Iris pigment epithelial cell (primary cell): ENCODE measurements at regions not wholly inside any gene's neighbourhood (a gene's known extent, or its start where the extent isn't known, plus 50 kb on each side); places are given as distances from the start of the nearest gene placed in this dataset.
"Not testable (repeated sequence)": the region's sequence is repeated elsewhere in the genome, so short reads cannot be mapped to it uniquely, and the experiment has no call there.

Experiments
- DNase-seq: peaks from one replicate; pipeline ENCODE4 v3.0.0-alpha.2; 2011; ENCODE audit warnings: low read depth

- no peak for DNase-seq
These were observed 543.7 kb upstream of the CNTNAP5 start for GRCh38 chr2:123481406-123481805.

- DNase-seq, result no peak
These were observed 540.0 kb upstream of the CNTNAP5 start for GRCh38 chr2:123485056-123485455.

GRCh38 chr2:123493687-123494086, 531.4 kb upstream of the CNTNAP5 start:
- DNase-seq, result no peak

- DNase-seq, result no peak
These were observed 529.8 kb upstream of the CNTNAP5 start for GRCh38 chr2:123495241-123495640.

- no peak for DNase-seq
These were observed 524.7 kb upstream of the CNTNAP5 start for GRCh38 chr2:123500346-123500745.

DNA sequence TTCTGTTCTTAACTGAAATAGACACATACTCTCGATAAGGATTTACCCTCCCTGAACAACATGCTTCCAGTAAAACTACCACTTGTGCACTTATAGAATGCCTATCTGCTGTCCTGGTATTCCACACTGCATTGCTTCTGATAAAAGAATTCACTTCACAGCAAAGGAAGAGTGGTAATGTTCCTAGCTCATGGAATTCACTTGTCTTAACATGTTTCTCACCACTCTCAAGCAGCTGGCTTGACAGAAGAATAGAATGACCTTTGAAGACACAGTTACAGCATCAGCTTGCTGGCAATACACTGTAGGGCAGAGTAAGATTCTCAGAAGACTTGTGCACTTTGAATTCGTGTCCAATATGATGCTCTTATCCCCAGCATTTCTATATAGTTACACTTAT, 524.1 kb upstream of the CNTNAP5 start:
- DNase-seq, result no peak

GRCh38 chr2:123502931-123503330, 522.2 kb upstream of the CNTNAP5 start:
- no peak for DNase-seq

- DNase-seq, result no peak
These were observed 512.5 kb upstream of the CNTNAP5 start for GRCh38 chr2:123512547-123512946.

DNA sequence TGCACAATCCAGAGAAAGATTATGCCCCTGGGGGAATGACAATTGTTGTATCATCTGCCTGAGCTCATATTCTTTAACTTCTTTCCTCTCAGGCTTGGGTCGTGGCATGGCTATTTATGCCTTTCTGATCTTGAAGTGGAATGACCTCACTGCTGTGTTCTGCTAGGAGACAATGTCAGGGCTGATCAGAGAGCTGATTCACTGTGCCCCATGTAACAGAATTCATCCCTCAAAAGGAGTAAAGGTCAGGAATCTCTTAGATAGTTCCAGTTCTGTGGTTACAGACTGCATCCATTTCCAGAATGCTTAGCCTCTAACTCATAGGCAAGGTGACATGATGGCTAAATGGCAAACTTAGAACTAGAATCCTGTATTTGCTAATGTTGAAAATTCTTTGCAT, 511.7 kb upstream of the CNTNAP5 start:
- no peak for DNase-seq

DNA sequence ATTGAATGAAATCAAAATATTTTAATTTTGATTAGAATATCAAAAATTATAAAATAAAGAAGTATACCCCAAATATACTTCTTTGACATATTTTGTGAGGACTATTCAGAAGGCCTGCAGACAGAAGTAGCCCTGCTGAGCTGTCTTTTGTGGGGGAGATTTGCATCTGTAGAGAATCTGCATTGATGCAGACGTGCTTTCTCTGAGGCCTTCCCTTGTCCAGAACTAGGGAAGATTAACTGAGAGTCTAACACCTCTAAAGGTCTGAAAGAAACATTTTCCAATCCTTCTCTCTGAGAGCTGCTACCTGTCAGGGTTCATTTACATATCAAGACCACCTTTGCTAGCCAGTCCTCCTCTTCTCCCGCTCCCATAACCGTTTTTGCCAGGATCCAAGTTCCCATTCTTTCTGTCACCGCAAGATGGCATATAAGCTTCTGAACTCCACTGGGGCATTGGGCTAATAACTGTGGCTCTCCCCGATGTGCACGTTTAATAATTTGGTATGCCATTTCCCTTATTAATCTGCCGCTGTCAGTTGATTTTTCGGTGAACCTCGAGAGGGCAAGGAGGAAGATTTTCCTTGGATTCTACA, 510.4 kb upstream of the CNTNAP5 start:
- no peak for DNase-seq

GRCh38 chr2:123518367-123518766, 506.7 kb upstream of the CNTNAP5 start:
- DNase-seq, result no peak

- no peak for DNase-seq
These were observed 503.2 kb upstream of the CNTNAP5 start for GRCh38 chr2:123521854-123522253.

- DNase-seq, result not testable (repeated sequence)
These were observed 502.6 kb upstream of the CNTNAP5 start for GRCh38 chr2:123522498-123522897.

DNA sequence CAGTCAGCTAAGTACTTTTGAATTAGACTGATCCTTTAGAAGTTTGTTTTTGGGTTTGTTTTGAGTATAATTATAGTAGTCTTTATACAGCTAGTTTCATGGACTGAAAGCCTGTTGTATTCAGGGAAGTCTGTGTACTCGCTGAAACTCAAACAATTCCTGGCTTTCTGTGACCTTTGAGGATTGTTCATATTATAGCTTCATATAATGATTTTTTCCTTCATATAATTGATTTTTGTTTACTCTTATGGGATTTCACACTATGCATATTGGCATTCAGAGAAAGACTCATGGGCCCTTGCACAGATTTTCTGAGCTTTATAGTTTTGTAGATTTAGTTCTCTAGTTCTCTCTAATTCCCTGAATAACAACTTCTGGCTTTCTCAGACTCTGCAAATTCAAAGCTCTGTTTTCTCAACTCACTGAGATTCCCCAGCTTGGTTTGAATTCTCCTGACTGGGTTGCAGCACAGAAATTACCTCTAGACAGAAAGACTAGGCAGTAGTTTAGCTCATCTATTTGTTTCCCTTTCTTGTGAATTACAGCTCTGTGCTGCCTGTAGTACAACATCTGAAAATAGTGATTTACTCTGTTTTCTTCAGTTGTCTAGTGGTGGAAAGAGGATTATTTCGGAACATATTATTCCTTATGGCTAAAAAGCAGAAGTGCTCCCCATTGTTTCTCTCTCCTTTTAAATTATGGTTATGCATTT, 495.9 kb upstream of the CNTNAP5 start:
- DNase-seq, result no peak

DNA sequence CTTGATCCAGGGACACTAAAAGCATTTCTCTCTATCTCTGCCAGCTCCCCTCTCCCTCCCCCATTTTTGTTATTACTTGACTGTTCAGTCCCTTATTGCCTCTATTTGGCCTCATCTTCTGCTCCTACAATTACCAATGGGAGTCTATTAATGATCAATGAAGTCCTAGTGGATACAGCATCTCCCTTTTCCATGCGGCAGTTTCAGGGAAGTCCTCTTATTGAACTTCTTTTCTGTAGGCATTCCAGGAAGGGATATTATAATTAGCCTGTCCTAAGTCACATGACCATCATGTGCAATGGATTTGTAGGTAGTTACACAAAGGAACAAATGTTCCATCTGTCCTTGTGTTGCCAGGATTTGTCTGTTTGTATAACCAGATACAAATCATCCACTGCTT, 495.1 kb upstream of the CNTNAP5 start:
- no peak for DNase-seq

DNA sequence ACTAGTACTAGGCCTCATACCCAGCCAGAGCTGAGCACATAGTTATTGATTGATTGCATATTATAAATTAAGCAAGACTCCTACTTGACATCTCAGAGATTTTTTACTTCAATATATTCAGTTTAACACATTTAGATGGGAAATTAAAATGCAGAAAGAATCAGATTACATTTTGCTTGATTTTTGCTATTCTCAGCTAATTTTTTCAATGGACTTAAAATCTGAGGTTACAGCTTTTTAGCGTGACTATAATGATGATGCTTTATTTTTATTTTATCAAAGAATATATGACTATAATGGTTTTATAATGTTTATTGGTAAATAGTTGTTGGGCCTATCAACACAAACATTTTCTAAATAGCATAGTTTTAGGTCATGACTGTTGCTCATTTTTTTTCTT, 493.0 kb upstream of the CNTNAP5 start:
- no peak for DNase-seq

DNA sequence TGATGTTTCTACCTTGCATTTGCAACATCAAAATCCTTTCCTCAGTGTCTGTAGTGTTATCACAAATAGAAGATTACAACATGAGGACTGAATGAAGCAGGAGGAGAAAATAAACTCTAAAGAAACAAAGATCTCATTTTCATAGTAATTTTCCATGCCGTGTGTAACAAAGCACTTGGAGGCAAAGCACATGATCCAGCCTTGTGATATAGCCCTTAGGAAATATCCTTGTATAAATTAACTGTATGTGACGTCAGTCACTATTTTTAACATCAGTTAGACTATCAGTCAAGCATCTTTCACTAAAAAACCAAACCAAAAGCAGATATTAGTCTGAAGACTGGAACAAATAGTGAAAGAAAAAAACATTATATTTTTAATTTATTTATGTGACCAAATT, 492.1 kb upstream of the CNTNAP5 start:
- DNase-seq, result no peak

DNA sequence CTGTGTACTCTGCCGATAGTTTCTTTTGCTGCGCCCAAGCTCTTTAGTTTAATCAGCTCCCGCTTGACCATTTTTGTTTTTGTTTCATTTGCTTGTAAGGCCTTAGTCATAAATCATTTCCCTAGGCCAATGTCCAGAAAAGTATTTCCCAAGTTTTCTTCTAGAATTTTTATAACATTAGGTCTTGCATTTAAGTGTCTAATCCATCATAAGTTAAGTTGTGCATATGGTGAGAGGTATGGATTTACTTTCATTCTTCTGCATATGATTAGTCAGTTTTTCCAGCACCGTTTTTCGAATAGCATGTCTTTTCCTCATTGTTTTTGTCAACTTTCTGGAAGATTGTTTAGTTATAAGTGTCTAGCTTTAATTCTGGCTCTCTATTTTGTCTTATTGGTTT, 484.8 kb upstream of the CNTNAP5 start:
- no peak for DNase-seq

- DNase-seq, result no peak
These were observed 478.7 kb upstream of the CNTNAP5 start for GRCh38 chr2:123546353-123546752.

DNA sequence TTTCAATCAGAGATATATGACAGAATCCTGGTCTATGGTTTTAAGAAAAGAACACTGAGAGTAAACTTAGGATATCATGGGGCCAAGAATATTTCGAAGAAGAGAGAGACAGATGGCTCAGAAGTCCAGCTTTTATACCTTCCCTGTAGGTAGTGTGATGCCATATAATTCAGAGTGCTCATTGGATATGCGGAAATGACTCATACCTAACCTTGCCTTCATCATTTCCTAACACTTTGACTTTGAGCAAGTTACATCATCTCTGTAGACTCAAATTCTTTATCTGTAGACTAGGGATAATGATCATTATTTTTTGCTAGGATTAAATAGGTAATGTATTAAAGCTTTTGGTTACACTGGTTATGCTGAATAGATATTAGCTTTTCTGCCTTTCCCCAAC, 461.6 kb upstream of the CNTNAP5 start:
- no peak for DNase-seq

GRCh38 chr2:123566291-123566946, 458.7 kb upstream of the CNTNAP5 start:
- DNase-seq, result no peak

DNA sequence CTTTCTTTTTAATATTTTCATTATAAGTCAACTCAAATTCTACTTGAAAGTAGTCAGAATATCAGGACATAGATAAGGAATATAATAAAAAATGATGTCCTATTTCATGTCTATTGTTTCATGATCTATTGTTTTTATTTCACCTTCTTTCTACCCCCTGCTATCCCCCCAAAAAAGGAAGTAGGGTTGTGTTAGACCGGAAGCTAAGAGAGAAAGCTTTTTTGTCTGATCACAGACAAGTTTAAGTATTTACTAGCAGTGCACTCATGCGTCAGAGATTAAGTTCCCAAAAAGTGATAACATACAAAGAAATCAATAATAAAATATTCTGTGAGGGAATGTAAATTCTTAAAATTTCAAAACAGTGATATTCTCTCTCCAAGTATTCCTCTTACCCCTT, 447.1 kb upstream of the CNTNAP5 start:
- no peak for DNase-seq

GRCh38 chr2:123596621-123597020, 428.5 kb upstream of the CNTNAP5 start:
- DNase-seq, result no peak

GRCh38 chr2:123597988-123598387, 427.1 kb upstream of the CNTNAP5 start:
- DNase-seq, result no peak
